Heart left ventricle (tissue), 13 donors: ENCODE measurements at regions not wholly inside any gene's neighbourhood (a gene's known extent, or its start where the extent isn't known, plus 50 kb on each side); places are given as distances from the start of the nearest gene placed in this dataset.

Source experiments
- POLR2A ChIP-seq, 2 donors: fragments of 450-650 bp; IDR thresholded peaks; one replicate each; pipeline ENCODE4 v1.6.1; 2017; ENCODE audit warnings: antibody characterized with exemption in 2 of 2, mild to moderate bottlenecking in 2 of 2, moderate library complexity in 2 of 2
- TF ChIP-seq, protein P1 (sequence below), 12 donors: fragments of 200-600 bp; sonication (generic) in 4 of 12; IDR thresholded peaks; one replicate each; pipeline versions ENCODE4 v1.5.0 to v1.8.0; 2018 to 2022; ENCODE audit warnings: antibody characterized with exemption in 12 of 12, mild to moderate bottlenecking in 5 of 12
- donor health status: ischemic (EF 13 %, LVEDD 7.1; RV severe dilation, severe dysfunction).
- donor health status: DM: no; HTN: yes; CAD: no.
- donor health status: DM: no; HTN: no; CAD: no.
- donor health status: ischemic (EF 25% LVEDD 6.9; RV normal size, moderate dysfunction).
- donor health status: ischemic (EF 25% LVEDD 5.7; RV mildly dilated, moderate dysfunction).
- donor health status: ischemic (EF 35%, LVEDD 5.7; RV mildly dilated, moderate dysfunction).
- donor health status: nonischemic (EF 11% LVEDD 7.7; RV severe dilation, severe dysfunction).
- donor health status: DM: yes; HTN: yes; CAD: no.
- donor health status: PGD.
- donor health status: ischemic (EF 29% LVEDD 5.4; RV normal size, mild dysfunction).
- donor health status: nonischemic (EF 23%, LVEDD 6.1; RV moderate dilation, normal function).

- TF ChIP-seq POLR2A (IDR thresholded peaks at IDR 0.05): no peak
- TF ChIP-seq, protein P1, sequence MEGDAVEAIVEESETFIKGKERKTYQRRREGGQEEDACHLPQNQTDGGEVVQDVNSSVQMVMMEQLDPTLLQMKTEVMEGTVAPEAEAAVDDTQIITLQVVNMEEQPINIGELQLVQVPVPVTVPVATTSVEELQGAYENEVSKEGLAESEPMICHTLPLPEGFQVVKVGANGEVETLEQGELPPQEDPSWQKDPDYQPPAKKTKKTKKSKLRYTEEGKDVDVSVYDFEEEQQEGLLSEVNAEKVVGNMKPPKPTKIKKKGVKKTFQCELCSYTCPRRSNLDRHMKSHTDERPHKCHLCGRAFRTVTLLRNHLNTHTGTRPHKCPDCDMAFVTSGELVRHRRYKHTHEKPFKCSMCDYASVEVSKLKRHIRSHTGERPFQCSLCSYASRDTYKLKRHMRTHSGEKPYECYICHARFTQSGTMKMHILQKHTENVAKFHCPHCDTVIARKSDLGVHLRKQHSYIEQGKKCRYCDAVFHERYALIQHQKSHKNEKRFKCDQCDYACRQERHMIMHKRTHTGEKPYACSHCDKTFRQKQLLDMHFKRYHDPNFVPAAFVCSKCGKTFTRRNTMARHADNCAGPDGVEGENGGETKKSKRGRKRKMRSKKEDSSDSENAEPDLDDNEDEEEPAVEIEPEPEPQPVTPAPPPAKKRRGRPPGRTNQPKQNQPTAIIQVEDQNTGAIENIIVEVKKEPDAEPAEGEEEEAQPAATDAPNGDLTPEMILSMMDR (IDR thresholded peaks at IDR 0.05): no peak
These were observed 76.5 kb downstream of the NRN1 start for GRCh38 chr6:5930143-5930770.
